H1 (cell line): ENCODE measurements at regions not wholly inside any gene's neighbourhood (a gene's known extent, or its start where the extent isn't known, plus 50 kb on each side); places are given as distances from the start of the nearest gene placed in this dataset.

Experiments used
- CTCF ChIA-PET: fragments of 300-600 bp; sonication (Branson Sonifier 250); formaldehyde crosslinking; loops from one replicate; lab custom pipeline; 2021; ENCODE audit not compliant: partially characterized antibody; lab: Charles Lee
- POLR2A ChIA-PET: fragments of 300-600 bp; sonication (Branson Sonifier 250); formaldehyde crosslinking; loops from one replicate; lab custom pipeline; 2021; ENCODE audit warnings: inconsistent platforms; ENCODE audit not compliant: partially characterized antibody; lab: Charles Lee
- DNase-seq, 2 experiments: peaks; one replicate each; pipeline versions ENCODE4 v3.0.0 to v3.0.0-alpha.2; 2010 to 2022; ENCODE audit warnings: low spot score in 2 of 2, low read depth in 1 of 2, mixed read lengths in 1 of 2
- FAIRE-seq: peaks from 2 replicates; lab custom pipeline; 2011; peaks lifted over from hg19 to GRCh38; lab: Jason Lieb, UNC
- H2AFZ ChIP-seq: 2 replicates; pipeline ENCODE4 v1.8.1; 2012; ENCODE audit warnings: low read length, inconsistent platforms
- H2AK5ac ChIP-seq: 2 replicates; pipeline ENCODE4 v1.6.1; 2013; ENCODE audit warnings: low read depth, low read length
- H2BK120ac ChIP-seq: replicated peaks from 2 replicates; pipeline ENCODE3; 2013; ENCODE audit warnings: low read depth, low read length, inconsistent platforms
- H2BK12ac ChIP-seq: 2 replicates; pipeline ENCODE4 v1.6.1; 2013; ENCODE audit warnings: low read depth, low read length
- H2BK15ac ChIP-seq: 2 replicates; pipeline ENCODE4 v1.6.1; 2013; ENCODE audit warnings: low read length
- H2BK20ac ChIP-seq: 2 replicates; pipeline ENCODE4 v1.6.1; 2013; ENCODE audit warnings: low read length
- H2BK5ac ChIP-seq: 2 replicates; pipeline ENCODE4 v1.6.1; 2013; ENCODE audit warnings: low read depth, low read length
- H3K14ac ChIP-seq: 2 replicates; pipeline ENCODE4 v1.6.1; 2013; ENCODE audit warnings: inconsistent platforms; ENCODE audit not compliant: insufficient read length
- H3K18ac ChIP-seq: 2 replicates; pipeline ENCODE4 v1.6.1; 2013; ENCODE audit warnings: low read length; ENCODE audit errors: extremely low read depth
- H3K23ac ChIP-seq: 2 replicates; pipeline ENCODE4 v1.6.1; 2013; ENCODE audit warnings: inconsistent platforms; ENCODE audit not compliant: insufficient read length
- H3K23me2 ChIP-seq: 2 replicates; pipeline ENCODE4 v1.6.1; 2013; ENCODE audit warnings: low read depth, low read length
- H3K27ac ChIP-seq: 2 replicates; pipeline ENCODE4 v1.6.1; 2011; ENCODE audit warnings: low read depth, low read length, inconsistent platforms
- H3K27me3 ChIP-seq, 4 experiments: replicated peaks in 1 of 4; 1 replicate in 1 of 4; 2 replicates in 3 of 4; pipeline versions ENCODE4 v1.6.1 to v1.8.1; 2011 to 2013; ENCODE audit warnings: low read length in 3 of 4, mild to moderate bottlenecking in 3 of 4, inconsistent platforms in 2 of 4, mixed read lengths in 2 of 4, moderate library complexity in 1 of 4; ENCODE audit not compliant: control insufficient read depth in 3 of 4, insufficient read depth in 3 of 4; ENCODE audit errors: extremely low read depth in 1 of 4
- H3K36me3 ChIP-seq, 4 experiments: 2 replicates each; pipeline versions ENCODE4 v1.6.1 to v1.8.1; 2011 to 2013; ENCODE audit warnings: mild to moderate bottlenecking in 4 of 4, low read length in 3 of 4, moderate library complexity in 2 of 4, control low read depth in 1 of 4, inconsistent platforms in 1 of 4; ENCODE audit not compliant: insufficient read depth in 4 of 4, control insufficient read depth in 2 of 4
- H3K4ac ChIP-seq: replicated peaks from 2 replicates; pipeline ENCODE3; 2013; ENCODE audit warnings: low read length, low read depth, mixed read lengths, inconsistent platforms; ENCODE audit not compliant: insufficient read length
- H3K4me1 ChIP-seq, 4 experiments: replicated peaks in 1 of 4; 1 replicate in 1 of 4; 2 replicates in 3 of 4; pipeline versions ENCODE4 v1.6.1 to v1.8.1; 2011 to 2013; ENCODE audit warnings: low read length in 3 of 4, inconsistent platforms in 2 of 4, mixed read lengths in 1 of 4; ENCODE audit not compliant: insufficient read depth in 4 of 4, control insufficient read depth in 3 of 4
- H3K4me2 ChIP-seq, 2 experiments: 2 replicates each; pipeline versions ENCODE4 v1.6.1 to v1.8.1; 2011 to 2013; ENCODE audit warnings: low read depth in 2 of 2, low read length in 2 of 2, control low read depth in 1 of 2, inconsistent platforms in 1 of 2, mild to moderate bottlenecking in 1 of 2; ENCODE audit not compliant: insufficient read depth in 1 of 2
- H3K4me3 ChIP-seq, 4 experiments: fragments of 200-600, 300-600 bp in 1 of 4; sonication (generic), shearing (Covaris generic), sonication (Bioruptor Twin) in 1 of 4; 2 replicates each; pipeline versions ENCODE4 v1.5.1 to v1.8.1; 2011 to 2016; ENCODE audit warnings: low read length in 4 of 4, low read depth in 3 of 4, control low read depth in 2 of 4, inconsistent platforms in 2 of 4, mild to moderate bottlenecking in 2 of 4, mixed read lengths in 1 of 4, moderate library complexity in 1 of 4; ENCODE audit not compliant: insufficient read depth in 2 of 4; ENCODE audit errors: extremely low read depth in 1 of 4
- H3K56ac ChIP-seq: replicated peaks from 2 replicates; pipeline ENCODE3; 2013; ENCODE audit warnings: low read depth, mild to moderate bottlenecking, mixed read lengths, low read length, inconsistent platforms; ENCODE audit not compliant: insufficient read length
- H3K79me1 ChIP-seq: 2 replicates; pipeline ENCODE4 v1.6.1; 2013; ENCODE audit warnings: low read depth, low read length, control low read depth
- H3K79me2 ChIP-seq, 2 experiments: 2 replicates each; pipeline versions ENCODE4 v1.6.1 to v1.8.1; 2012 to 2013; ENCODE audit warnings: low read length in 2 of 2, mild to moderate bottlenecking in 2 of 2, inconsistent platforms in 1 of 2; ENCODE audit not compliant: insufficient read depth in 2 of 2, control insufficient read depth in 1 of 2
- H3K9ac ChIP-seq, 4 experiments: replicated peaks in 1 of 4; 1 replicate in 1 of 4; 2 replicates in 3 of 4; pipeline versions ENCODE4 v1.6.1 to v1.8.1; 2011 to 2013; ENCODE audit warnings: low read depth in 3 of 4, low read length in 3 of 4, control low read depth in 2 of 4, mild to moderate bottlenecking in 2 of 4, moderate library complexity in 2 of 4, inconsistent platforms in 1 of 4; ENCODE audit errors: extremely low read depth in 1 of 4
- H3K9me3 ChIP-seq, 2 experiments: 2 replicates each; pipeline versions ENCODE4 v1.6.1 to v1.8.1; 2012 to 2013; ENCODE audit warnings: mild to moderate bottlenecking in 2 of 2, moderate library complexity in 2 of 2, control low read depth in 1 of 2, inconsistent platforms in 1 of 2, low read depth in 1 of 2, low read length in 1 of 2, mixed read lengths in 1 of 2; ENCODE audit not compliant: insufficient read depth in 2 of 2
- H4K20me1 ChIP-seq, 2 experiments: replicated peaks in 1 of 2; 2 replicates each; pipeline versions ENCODE3 to v1.8.1; 2011 to 2013; ENCODE audit warnings: inconsistent platforms in 2 of 2, low read length in 2 of 2, mild to moderate bottlenecking in 1 of 2; ENCODE audit not compliant: insufficient read depth in 2 of 2, control insufficient read depth in 1 of 2
- H4K5ac ChIP-seq: 2 replicates; pipeline ENCODE4 v1.6.1; 2013; ENCODE audit warnings: low read length, low read depth, mixed read lengths, inconsistent platforms; ENCODE audit not compliant: insufficient read length
- H4K8ac ChIP-seq: 2 replicates; pipeline ENCODE4 v1.8.0; 2013; ENCODE audit warnings: mild to moderate bottlenecking, moderate library complexity, low read length, inconsistent platforms; ENCODE audit not compliant: insufficient read depth; ENCODE audit errors: extremely low read depth
- H4K91ac ChIP-seq: replicated peaks from 2 replicates; pipeline ENCODE3; 2013; ENCODE audit warnings: low read length, mixed read lengths, inconsistent platforms; ENCODE audit not compliant: insufficient read length
- CBX8 ChIP-seq: fragments of 300-800, 300-1000 bp; sonication (generic); IDR thresholded peaks from 2 replicates; pipeline ENCODE4 v1.7.1; 2016; ENCODE audit warnings: low read depth, low read length, borderline replicate concordance
- CTCF ChIP-seq, 3 experiments: IDR thresholded peaks; 1 replicate in 2 of 3; 2 replicates in 1 of 3; pipeline versions ENCODE4 v1.5.1 to v1.6.1; 2011; ENCODE audit warnings: low read length in 3 of 3, mild to moderate bottlenecking in 3 of 3, inconsistent platforms in 2 of 3, low read depth in 1 of 3, moderate library complexity in 1 of 3; ENCODE audit not compliant: insufficient read depth in 1 of 3; ENCODE audit errors: control extremely low read depth in 1 of 3
- FOSL1 ChIP-seq: IDR thresholded peaks from 2 replicates; pipeline ENCODE4 v1.6.1; 2011; ENCODE audit warnings: mild to moderate bottlenecking, low read depth, low read length, moderate library complexity; ENCODE audit not compliant: insufficient read depth
- GABPA ChIP-seq: IDR thresholded peaks from 2 replicates; pipeline ENCODE4 v1.6.1; 2011; ENCODE audit warnings: mild to moderate bottlenecking, low read length, moderate library complexity, borderline replicate concordance; ENCODE audit not compliant: insufficient read depth
- RNF2 ChIP-seq: fragments of 200-900, 300-1000 bp; sonication (generic); IDR thresholded peaks from 2 replicates; pipeline ENCODE4 v1.7.1; 2016; ENCODE audit warnings: borderline replicate concordance, low read depth, mild to moderate bottlenecking, antibody characterized with exemption, low read length; ENCODE audit not compliant: poor library complexity, severe bottlenecking; ENCODE audit errors: missing control alignments
- SIN3A ChIP-seq, 2 experiments: IDR thresholded peaks in 1 of 2; conservative IDR thresholded peaks in 1 of 2; 2 replicates each; pipeline ENCODE4 v1.6.1; 2011 to 2012; ENCODE audit warnings: low read length in 2 of 2, improper control_type of control experiment in 1 of 2, low read depth in 1 of 2, mild to moderate bottlenecking in 1 of 2
- SIX5 ChIP-seq: IDR thresholded peaks from 2 replicates; pipeline ENCODE4 v1.6.1; 2011; ENCODE audit warnings: mild to moderate bottlenecking, low read depth, low read length
- SP4 ChIP-seq: IDR thresholded peaks from 2 replicates; pipeline ENCODE4 v1.6.1; 2012; ENCODE audit warnings: low read length, inconsistent platforms
- TBP ChIP-seq: IDR thresholded peaks from 2 replicates; pipeline ENCODE4 v1.6.1; 2011; ENCODE audit warnings: low read depth, low read length, improper control_type of control experiment
- USF2 ChIP-seq: IDR thresholded peaks from 2 replicates; pipeline ENCODE4 v1.6.1; 2011; ENCODE audit warnings: low read length, improper control_type of control experiment
- WGBS, 2 experiments: shearing (Covaris generic) in 1 of 2; methylation state at CpG; one replicate each; pipeline versions ENCODE4 v1.1.6 to v1.1.7; 2013 to 2015; ENCODE audit warnings: low lambda C conversion rate in 2 of 2, mixed read lengths in 2 of 2, inconsistent platforms in 1 of 2, low coverage in 1 of 2, missing lambda C conversion rate in 1 of 2; ENCODE audit not compliant: insufficient replicate concordance in 2 of 2, insufficient coverage in 1 of 2, insufficient read length in 1 of 2; ENCODE audit errors: extremely low coverage in 1 of 2, missing lambda C conversion rate in 1 of 2; 5-methylcytosine and 5-hydroxymethylcytosine counted together

GRCh38 chr13:52974711-52975110 is 53.9 kb upstream of the OLFM4 start:
- 95% methylated on average over 4 of the region's 4 CpGs; no CpG with 5 or more reads in 1 of the 2 experiments for WGBS, 2 experiments
- H4K91ac ChIP-seq, result no peak overlapping the region
- no peaks in the 10 kb centered on the region for H3K9me3 ChIP-seq
- DNase-seq, result no peak
- no peak overlapping the region for H4K8ac ChIP-seq
- H3K4me3 ChIP-seq, result no peak overlapping the region
- H3K9ac ChIP-seq, result no peak overlapping the region
- H2BK12ac ChIP-seq, result no peak overlapping the region
- no peak overlapping the region for H4K5ac ChIP-seq
- no peaks in the 10 kb centered on the region for H4K20me1 ChIP-seq
- CTCF ChIA-PET, result interaction anchor here (0.8 to 3.3 kb wide), 17 partner anchors 9 to 227 kb away, joined by 3 to 17 read pairs (median 4); no protein-coding TSS in a partner anchor
- no peak overlapping the region for H2AK5ac ChIP-seq
- no peak overlapping the region for H3K18ac ChIP-seq
- H3K4me2 ChIP-seq, result no peak overlapping the region
- H3K79me2 ChIP-seq, result no peaks in the 10 kb centered on the region
- no peak overlapping the region for H3K27ac ChIP-seq
- no peak overlapping the region for H2BK5ac ChIP-seq
- H3K23ac ChIP-seq, result no peak overlapping the region
- no peak overlapping the region for H2BK120ac ChIP-seq
- peaks cover 3% of the 10 kb centered on the region; the same call in 1 of the 2 replicates for H3K23me2 ChIP-seq
- no peak overlapping the region for H2AFZ ChIP-seq
- H3K79me1 ChIP-seq, result no peaks in the 10 kb centered on the region
- POLR2A ChIA-PET, result no interaction called here
- no peak overlapping the region for H3K14ac ChIP-seq
- no peak overlapping the region for H2BK20ac ChIP-seq
- no peak overlapping the region for H2BK15ac ChIP-seq
- H3K27me3 ChIP-seq, result no peaks in the 10 kb centered on the region
- H3K4ac ChIP-seq, result no peak overlapping the region
- H3K56ac ChIP-seq, result no peak overlapping the region
- H3K4me1 ChIP-seq, result no peaks in the 10 kb centered on the region
- FAIRE-seq, result no peak
- no peaks in the 10 kb centered on the region for H3K36me3 ChIP-seq
- TF ChIP-seq CTCF (IDR thresholded peaks at IDR 0.05; ENCODE audit: control extremely low read depth in 1 of 3, insufficient read depth in 1 of 3, low read depth in 1 of 3, low read length in 3 of 3), result no peak
- TF ChIP-seq CBX8, result no peak
- TF ChIP-seq TBP, result no peak
- TF ChIP-seq SP4, result no peak
- TF ChIP-seq RNF2, result no peak
- TF ChIP-seq SIN3A (conservative IDR thresholded peaks at IDR 0.05 in 1 of 2, IDR thresholded peaks at IDR 0.05 in 1 of 2; ENCODE audit: low read depth in 1 of 2, low read length in 2 of 2), result no peak
- no peak for TF ChIP-seq USF2
- TF ChIP-seq GABPA, result no peak
- TF ChIP-seq SIX5, result no peak
- TF ChIP-seq FOSL1, result no peak
